ENCODE measurements at regions not wholly inside any gene's neighbourhood (a gene's known extent, or its start where the extent isn't known, plus 50 kb on each side); places are given as distances from the start of the nearest gene placed in this dataset.

- DNase-seq (ENCODE audit: low read depth, low spot score) = no peak
- no peak overlapping the region for H3K27ac ChIP-seq
These were observed 91.6 kb downstream of the RHOB start for GRCh38 chr2:20538308-20539132.

- no peak overlapping the region for H3K27ac ChIP-seq
- DNase-seq (ENCODE audit: low read depth, low spot score) = no peak
These were observed 92.4 kb downstream of the RHOB start for GRCh38 chr2:20539133-20539719.

- no peak overlapping the region for H3K27ac ChIP-seq
- DNase-seq (ENCODE audit: low read depth, low spot score) = no peak
These were observed 93.1 kb downstream of the RHOB start for GRCh38 chr2:20539776-20540586.

- no peak for DNase-seq (ENCODE audit: low read depth, low spot score)
These were observed 93.9 kb downstream of the RHOB start for GRCh38 chr2:20540587-20541293.

GRCh38 chr2:20541294-20541640 lies 94.4 kb downstream of the RHOB start:
- no peak overlapping the region for H3K27ac ChIP-seq
- DNase-seq (ENCODE audit: low read depth, low spot score) = no peak

More at GRCh38 chr2:20540587-20541293, 93.9 kb downstream of the RHOB start:
- no peak overlapping the region for H3K27ac ChIP-seq

- DNase-seq (ENCODE audit: low read depth, low spot score) = no peak
- H3K27ac ChIP-seq = no peak overlapping the region
These were observed 94.8 kb downstream of the RHOB start for GRCh38 chr2:20541651-20542050.

- H3K27ac ChIP-seq = no peak overlapping the region
- DNase-seq (ENCODE audit: low read depth, low spot score) = no peak
These were observed 95.4 kb downstream of the RHOB start for GRCh38 chr2:20542269-20542668.

- no peak overlapping the region for H3K27ac ChIP-seq
- no peak for DNase-seq (ENCODE audit: low read depth, low spot score)
These were observed 96.0 kb downstream of the RHOB start for GRCh38 chr2:20542746-20543468.

- H3K27ac ChIP-seq = no peak overlapping the region
- no peak for DNase-seq (ENCODE audit: low read depth, low spot score)
These were observed 96.7 kb downstream of the RHOB start for GRCh38 chr2:20543469-20544152.

GRCh38 chr2:20544153-20544747 lies 97.4 kb downstream of the RHOB start:
- DNase-seq (ENCODE audit: low read depth, low spot score) = no peak
- no peak overlapping the region for H3K27ac ChIP-seq

GRCh38 chr2:20549144-20549543 lies 101.8 kb downstream of the HS1BP3 start:
- H3K27ac ChIP-seq = no peak overlapping the region
- DNase-seq (ENCODE audit: low read depth, low spot score) = no peak

- no peak for DNase-seq (ENCODE audit: low read depth, low spot score)
- no peak overlapping the region for H3K27ac ChIP-seq
These were observed 101.1 kb downstream of the HS1BP3 start for GRCh38 chr2:20549691-20550348.

- no peak overlapping the region for H3K27ac ChIP-seq
- no peak for DNase-seq (ENCODE audit: low read depth, low spot score)
These were observed 99.5 kb downstream of the HS1BP3 start for GRCh38 chr2:20551260-20551944.

GRCh38 chr2:20551945-20552328 lies 99.0 kb downstream of the HS1BP3 start:
- DNase-seq (ENCODE audit: low read depth, low spot score) = no peak
- no peak overlapping the region for H3K27ac ChIP-seq

- no peak for DNase-seq (ENCODE audit: low read depth, low spot score)
- H3K27ac ChIP-seq = no peak overlapping the region
These were observed 98.1 kb downstream of the HS1BP3 start for GRCh38 chr2:20552847-20553246.

GRCh38 chr2:20553580-20553979 lies 97.3 kb downstream of the HS1BP3 start:
- no peak for DNase-seq (ENCODE audit: low read depth, low spot score)
- no peak overlapping the region for H3K27ac ChIP-seq

- H3K27ac ChIP-seq = no peak overlapping the region
- DNase-seq (ENCODE audit: low read depth, low spot score) = no peak
These were observed 94.9 kb downstream of the HS1BP3 start for GRCh38 chr2:20555954-20556353.

- H3K27ac ChIP-seq = no peak overlapping the region
- DNase-seq (ENCODE audit: low read depth, low spot score) = no peak
These were observed 94.1 kb downstream of the HS1BP3 start for GRCh38 chr2:20556756-20557155.

All from epithelial cell of prostate (primary cell).